Ishikawa (cell line): ENCODE measurements at regions not wholly inside any gene's neighbourhood (a gene's known extent, or its start where the extent isn't known, plus 50 kb on each side); places are given as distances from the start of the nearest gene placed in this dataset.

Experiments used
- CEBPB ChIP-seq: IDR thresholded peaks from 2 replicates; pipeline ENCODE4 v1.6.1; 2012
- CREB1 ChIP-seq: IDR thresholded peaks from 2 replicates; pipeline ENCODE4 v1.6.1; 2012; ENCODE audit warnings: low read depth
- EGR1 ChIP-seq: IDR thresholded peaks from 2 replicates; pipeline ENCODE4 v1.6.1; 2012
- EP300 ChIP-seq: IDR thresholded peaks from 2 replicates; pipeline ENCODE4 v1.6.1; 2012; ENCODE audit warnings: borderline replicate concordance
- FOXM1 ChIP-seq: IDR thresholded peaks from 2 replicates; pipeline ENCODE4 v1.6.1; 2012; ENCODE audit warnings: low read depth, borderline replicate concordance
- NFIC ChIP-seq: IDR thresholded peaks from 2 replicates; pipeline ENCODE4 v1.6.1; 2012
- RAD21 ChIP-seq: IDR thresholded peaks from 2 replicates; pipeline ENCODE4 v1.6.1; 2012; ENCODE audit warnings: low read depth
- REST ChIP-seq: IDR thresholded peaks from 2 replicates; pipeline ENCODE4 v1.6.1; 2012; ENCODE audit warnings: low read depth, mild to moderate bottlenecking
- TAF1 ChIP-seq: IDR thresholded peaks from 2 replicates; pipeline ENCODE4 v1.6.1; 2012; ENCODE audit warnings: low read depth, mild to moderate bottlenecking
- TCF12 ChIP-seq: IDR thresholded peaks from 2 replicates; pipeline ENCODE4 v1.6.1; 2012; ENCODE audit warnings: low read depth
- TEAD4 ChIP-seq: IDR thresholded peaks from 2 replicates; pipeline ENCODE4 v1.6.1; 2012
- YY1 ChIP-seq: IDR thresholded peaks from 2 replicates; pipeline ENCODE4 v1.6.1; 2012; ENCODE audit warnings: low read depth
- ZBTB7A ChIP-seq: IDR thresholded peaks from 2 replicates; pipeline ENCODE4 v1.6.1; 2012; ENCODE audit warnings: low read depth
- TF ChIP-seq, protein P1 (sequence below): IDR thresholded peaks from 2 replicates; pipeline ENCODE4 v1.6.1; 2012
- TF ChIP-seq, protein P2 (sequence below): IDR thresholded peaks from 2 replicates; pipeline ENCODE4 v1.6.1; 2012

- TF ChIP-seq EGR1 (no peak), NFIC (no peak), TCF12 (no peak), RAD21 (no peak), TAF1 (no peak), YY1 (no peak), EP300 (no peak), ZBTB7A (no peak), CREB1 (no peak), FOXM1 (no peak), CEBPB (no peak), TEAD4 (no peak), REST (no peak)
- TF ChIP-seq, protein P1, sequence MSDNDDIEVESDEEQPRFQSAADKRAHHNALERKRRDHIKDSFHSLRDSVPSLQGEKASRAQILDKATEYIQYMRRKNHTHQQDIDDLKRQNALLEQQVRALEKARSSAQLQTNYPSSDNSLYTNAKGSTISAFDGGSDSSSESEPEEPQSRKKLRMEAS, result no peak
- TF ChIP-seq, protein P2, sequence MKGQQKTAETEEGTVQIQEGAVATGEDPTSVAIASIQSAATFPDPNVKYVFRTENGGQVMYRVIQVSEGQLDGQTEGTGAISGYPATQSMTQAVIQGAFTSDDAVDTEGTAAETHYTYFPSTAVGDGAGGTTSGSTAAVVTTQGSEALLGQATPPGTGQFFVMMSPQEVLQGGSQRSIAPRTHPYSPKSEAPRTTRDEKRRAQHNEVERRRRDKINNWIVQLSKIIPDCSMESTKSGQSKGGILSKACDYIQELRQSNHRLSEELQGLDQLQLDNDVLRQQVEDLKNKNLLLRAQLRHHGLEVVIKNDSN, result no peak
Observed at GRCh38 chr1:228989676-228989991, 254.4 kb downstream of the RHOU start.

DNA sequence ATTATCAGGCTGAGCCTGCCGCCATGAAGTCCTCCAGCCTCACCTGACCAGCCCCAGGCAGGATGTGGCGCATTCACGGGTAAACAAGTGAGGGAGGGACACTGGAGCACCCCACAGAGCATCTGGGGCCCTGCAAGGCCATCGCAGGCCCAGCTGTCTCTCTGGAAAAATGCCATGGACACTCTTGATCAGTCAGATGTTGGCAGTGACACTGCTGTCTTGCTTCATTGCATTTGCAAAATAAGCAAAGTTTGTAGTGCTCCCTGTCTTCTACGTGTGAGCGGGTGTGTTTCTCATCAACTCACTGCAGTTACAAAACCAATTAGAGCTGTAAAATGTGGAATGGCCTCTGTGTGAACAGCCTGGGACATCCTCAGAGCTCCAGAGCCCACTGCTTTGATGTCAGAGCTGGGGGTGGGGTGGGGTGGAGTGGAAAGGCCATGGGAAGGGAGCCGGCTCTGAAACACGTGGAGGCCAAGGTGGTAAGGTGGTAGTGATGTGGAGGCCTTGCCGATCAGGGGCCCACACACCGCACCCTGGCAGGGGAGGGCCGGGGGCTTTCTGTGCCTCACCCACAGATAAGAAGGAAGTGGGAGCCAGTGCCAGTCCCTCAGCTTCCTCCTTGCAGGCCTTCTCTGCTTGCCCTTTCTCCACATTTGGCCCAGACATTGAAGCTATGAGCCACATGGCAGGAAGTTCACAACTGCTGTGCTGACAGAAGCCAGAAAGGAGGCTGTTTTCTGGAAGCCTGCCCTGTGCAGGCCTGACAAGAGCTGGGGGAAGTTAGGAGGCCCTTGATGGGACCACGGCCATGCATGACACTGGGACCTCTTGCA lies 254.9 kb downstream of the RHOU start:
- TF ChIP-seq TCF12 (peak; percentile 63), NFIC (peak; percentile 48), EP300 (peak; percentile 32; the same call in 1 of the 2 replicates)
- TF ChIP-seq, protein P1, result no peak

GRCh38 chr1:228990906-228991569 lies 255.8 kb downstream of the RHOU start:
- TF ChIP-seq CEBPB, result no peak

GRCh38 chr1:228992044-228992443 lies 256.8 kb downstream of the RHOU start:
- TF ChIP-seq, protein P2, result no peak
- no peak for TF ChIP-seq YY1
- TF ChIP-seq CREB1, result no peak
- TF ChIP-seq EP300, result no peak
- TF ChIP-seq TEAD4, result no peak
- no peak for TF ChIP-seq ZBTB7A
- no peak for TF ChIP-seq EGR1
- TF ChIP-seq RAD21, result no peak
- TF ChIP-seq REST, result no peak
- TF ChIP-seq TCF12, result no peak
- TF ChIP-seq NFIC, result no peak
- TF ChIP-seq, protein P1, result no peak
- TF ChIP-seq TAF1, result no peak
- no peak for TF ChIP-seq CEBPB

- TF ChIP-seq CREB1, result no peak
- TF ChIP-seq TCF12, result no peak
- TF ChIP-seq NFIC, result no peak
- no peak for TF ChIP-seq EP300
- no peak for TF ChIP-seq FOXM1
- TF ChIP-seq, protein P2, result no peak
- TF ChIP-seq CEBPB, result no peak
- TF ChIP-seq REST, result no peak
- TF ChIP-seq EGR1, result no peak
- no peak for TF ChIP-seq TAF1
- TF ChIP-seq, protein P1, result no peak
- no peak for TF ChIP-seq RAD21
- no peak for TF ChIP-seq YY1
Observed at GRCh38 chr1:228992907-228993535, 257.7 kb downstream of the RHOU start.
